ENCODE measurements at regions not wholly inside any gene's neighbourhood (a gene's known extent, or its start where the extent isn't known, plus 50 kb on each side); places are given as distances from the start of the nearest gene placed in this dataset.

DNA sequence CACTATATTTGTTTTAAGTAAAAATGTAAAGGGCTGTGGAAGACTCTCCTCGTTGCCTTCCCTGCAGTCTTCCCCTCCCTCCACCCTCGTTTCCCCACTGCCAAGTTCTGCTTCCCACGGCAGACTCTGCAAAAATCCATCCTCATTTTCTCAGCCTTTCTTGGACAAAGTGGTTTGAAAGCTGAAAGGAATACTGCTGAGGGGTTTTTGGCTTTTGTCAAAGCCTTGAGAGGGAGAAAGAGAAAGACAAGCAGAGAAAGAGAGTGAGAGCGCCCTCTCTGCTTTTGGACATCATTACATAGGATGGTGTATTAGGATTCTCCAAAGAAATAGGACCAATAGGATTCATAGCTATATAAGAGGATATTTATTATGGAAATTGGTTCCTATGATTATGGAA, 455.9 kb upstream of the SOX11 start:
- DNase-seq (ENCODE audit: low spot score) = no peak

DNA sequence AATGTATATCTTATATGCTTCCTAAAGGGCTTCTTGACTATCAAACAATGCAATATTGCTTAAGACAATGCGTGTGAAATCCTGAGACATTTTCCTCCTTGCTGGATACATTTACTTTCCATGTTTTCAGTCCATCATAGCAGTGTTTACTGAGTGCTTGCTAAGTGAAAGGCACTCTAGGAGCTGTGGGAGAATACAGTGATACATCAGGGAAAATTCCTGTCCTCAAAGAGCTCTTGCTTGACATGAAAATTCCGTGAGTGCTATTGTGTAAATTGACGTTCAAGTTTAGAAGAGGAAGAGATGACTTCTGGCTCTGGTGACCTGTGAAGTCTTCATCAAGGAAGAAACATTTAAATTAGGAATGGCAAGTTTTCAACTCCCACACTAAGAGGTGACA, 449.4 kb upstream of the SOX11 start:
- DNase-seq (ENCODE audit: low spot score) = no peak

DNA sequence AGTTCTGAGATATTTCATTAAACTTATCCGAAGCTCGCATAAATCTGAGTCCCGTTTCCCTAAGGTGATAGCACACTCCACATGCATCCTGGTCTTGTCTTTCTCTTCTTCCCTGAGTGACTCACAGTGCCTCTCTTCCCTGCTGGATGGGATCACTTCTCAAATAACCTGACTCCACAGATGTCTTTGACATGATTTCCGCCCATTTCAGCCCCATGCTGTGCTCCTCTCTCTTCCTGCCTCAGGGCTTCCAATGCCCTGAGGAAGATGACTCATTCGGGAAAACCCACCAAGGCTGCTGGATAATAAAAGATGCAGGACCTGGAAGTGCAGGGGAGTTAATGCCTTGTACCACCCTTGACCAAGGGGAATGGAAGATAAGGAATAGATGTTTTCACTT, 441.7 kb upstream of the SOX11 start:
- no peak for DNase-seq (ENCODE audit: low spot score)

DNA sequence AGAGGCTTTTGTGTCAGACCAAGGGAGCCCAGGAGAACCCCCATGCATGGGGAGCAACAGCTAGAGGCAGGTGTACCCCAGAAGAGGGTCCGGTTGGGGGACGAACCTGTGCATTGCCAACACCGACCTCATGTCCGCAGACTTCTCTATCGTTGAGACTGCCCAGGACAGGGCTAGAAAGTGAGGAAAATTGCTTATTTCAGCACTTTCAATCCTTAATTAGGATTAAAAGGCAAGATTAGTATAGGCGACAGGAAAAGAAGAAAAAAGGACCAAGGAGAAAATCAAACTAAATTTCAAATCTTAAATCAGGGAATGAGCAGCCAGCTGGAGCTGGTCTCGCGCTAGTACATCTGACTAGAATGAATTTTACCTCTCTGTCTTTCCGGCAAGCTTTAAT, 438.9 kb upstream of the SOX11 start:
- DNase-seq (ENCODE audit: low spot score) = no peak

DNA sequence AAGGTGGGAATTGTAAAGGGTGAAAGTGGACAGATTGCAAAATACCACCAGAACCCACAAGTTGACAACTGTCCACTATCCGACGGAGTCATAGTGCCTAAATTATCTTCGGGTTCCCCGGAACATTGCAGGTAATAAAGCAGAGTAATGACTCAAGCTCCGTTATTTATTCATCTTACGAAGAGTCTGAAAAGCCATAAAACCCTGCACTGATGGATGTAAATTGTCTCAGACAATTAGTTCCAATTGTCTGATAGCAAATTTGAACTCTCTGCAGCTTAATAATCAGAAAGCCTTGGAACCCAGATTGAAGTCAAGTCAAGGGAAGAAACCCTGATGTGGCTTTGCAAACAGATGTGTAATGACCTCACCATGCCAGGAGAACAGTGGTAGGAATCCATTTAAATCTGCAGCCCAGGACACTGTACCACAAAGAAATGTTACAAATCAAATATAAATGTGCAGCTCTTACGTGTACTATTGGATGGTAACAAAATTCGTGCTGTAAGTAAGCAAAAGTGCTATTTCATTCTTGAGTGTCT, 437.3 kb upstream of the SOX11 start:
- no peak for DNase-seq (ENCODE audit: low spot score)

DNA sequence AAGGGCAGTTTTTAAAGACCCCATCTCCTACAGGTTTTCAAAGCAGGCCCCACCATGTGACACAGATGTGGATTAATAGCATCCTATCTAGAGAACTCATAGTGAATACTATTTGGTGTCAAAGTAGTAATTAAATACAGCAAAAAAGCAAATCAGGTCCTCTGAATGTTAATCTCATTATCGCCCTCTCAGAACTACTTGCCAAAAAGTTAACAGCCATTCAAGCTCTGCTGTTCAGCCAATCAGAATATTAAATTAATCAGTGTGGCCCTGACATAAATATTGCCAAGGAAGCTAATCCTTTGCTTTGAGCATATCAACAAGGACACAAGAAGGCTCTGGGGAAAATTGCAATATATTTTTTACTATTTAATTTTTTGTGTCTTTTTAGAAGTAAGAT, 428.9 kb upstream of the SOX11 start:
- no peak for DNase-seq (ENCODE audit: low spot score)

DNA sequence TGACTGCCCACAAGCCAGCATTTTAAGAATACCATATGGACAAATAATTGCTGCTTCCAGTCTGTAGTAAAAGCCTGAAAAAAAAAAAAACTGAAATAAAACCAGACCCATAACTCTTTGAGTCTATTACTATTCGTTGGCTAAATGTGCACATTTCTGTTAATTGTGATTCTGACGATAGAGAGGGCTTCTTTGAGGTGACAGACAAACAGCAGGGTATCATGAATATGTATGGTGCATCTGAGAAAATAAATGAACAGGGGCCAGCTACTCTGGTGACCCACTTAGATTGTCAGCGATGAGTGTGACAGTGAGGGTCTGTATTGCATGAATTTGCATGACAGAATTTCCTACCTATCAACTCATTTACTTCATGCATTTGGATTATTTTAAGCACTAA, 427.8 kb upstream of the SOX11 start:
- no peak for DNase-seq (ENCODE audit: low spot score)

DNA sequence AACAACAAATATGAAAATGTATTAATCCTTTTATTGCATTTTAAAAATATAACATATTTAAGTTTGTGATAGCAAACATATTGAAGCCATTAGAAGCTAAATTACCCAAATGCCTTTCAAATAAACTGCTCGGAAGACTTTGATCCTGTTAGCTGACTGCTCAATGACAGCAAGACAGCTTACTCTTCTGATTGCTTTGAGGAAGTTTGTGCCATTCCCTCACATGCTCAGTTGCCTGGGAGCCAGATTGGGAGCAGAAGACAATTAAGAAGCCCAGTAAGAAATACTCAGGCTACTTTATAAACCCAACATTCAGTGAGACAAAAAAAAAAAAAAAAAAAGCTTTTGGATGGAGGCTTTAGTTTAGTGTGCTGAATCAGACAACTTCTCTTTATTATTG, 407.1 kb upstream of the SOX11 start:
- no peak for DNase-seq (ENCODE audit: low spot score)

DNA sequence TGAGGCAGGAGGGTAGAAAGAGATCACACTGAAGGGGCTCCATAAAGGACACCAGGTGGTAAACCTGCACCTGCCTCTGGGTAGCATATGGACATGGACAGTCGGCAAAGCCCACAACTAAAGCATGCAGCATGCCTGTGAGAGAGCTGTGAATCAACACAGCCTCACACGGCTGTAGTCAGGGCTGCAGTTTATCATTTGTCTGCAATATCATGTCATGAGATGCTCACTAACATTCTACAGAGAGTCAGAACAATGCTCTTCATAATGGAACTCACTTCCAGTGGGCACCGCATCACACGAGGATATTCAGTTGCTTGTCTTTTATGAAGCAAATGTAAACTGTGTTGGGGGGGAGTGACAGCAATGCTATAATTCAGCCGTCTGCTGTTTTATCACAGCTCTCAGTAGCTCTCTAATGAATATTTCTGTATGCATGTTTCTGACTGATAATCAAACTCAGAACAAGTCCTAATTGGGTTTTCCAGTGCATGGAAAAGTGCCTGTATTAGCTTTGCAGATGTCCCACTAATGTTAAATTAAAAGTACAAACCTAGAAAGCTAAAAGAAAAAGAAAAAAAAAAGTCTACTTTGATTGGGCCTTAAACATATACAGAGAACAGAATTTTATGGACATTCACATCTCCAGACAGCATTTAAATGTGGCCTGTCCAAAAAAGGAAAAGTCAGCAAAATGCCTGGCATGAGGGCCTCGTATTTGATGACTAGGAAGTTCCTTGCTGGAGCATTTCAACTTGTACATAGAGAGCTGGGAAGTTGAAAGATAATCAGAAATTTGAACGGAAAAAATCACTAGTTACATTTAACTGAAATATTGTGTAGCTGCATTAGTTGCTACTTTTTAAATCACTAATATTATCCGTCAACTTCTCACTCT, 406.1 kb upstream of the SOX11 start:
- no peak for DNase-seq (ENCODE audit: low spot score)

DNA sequence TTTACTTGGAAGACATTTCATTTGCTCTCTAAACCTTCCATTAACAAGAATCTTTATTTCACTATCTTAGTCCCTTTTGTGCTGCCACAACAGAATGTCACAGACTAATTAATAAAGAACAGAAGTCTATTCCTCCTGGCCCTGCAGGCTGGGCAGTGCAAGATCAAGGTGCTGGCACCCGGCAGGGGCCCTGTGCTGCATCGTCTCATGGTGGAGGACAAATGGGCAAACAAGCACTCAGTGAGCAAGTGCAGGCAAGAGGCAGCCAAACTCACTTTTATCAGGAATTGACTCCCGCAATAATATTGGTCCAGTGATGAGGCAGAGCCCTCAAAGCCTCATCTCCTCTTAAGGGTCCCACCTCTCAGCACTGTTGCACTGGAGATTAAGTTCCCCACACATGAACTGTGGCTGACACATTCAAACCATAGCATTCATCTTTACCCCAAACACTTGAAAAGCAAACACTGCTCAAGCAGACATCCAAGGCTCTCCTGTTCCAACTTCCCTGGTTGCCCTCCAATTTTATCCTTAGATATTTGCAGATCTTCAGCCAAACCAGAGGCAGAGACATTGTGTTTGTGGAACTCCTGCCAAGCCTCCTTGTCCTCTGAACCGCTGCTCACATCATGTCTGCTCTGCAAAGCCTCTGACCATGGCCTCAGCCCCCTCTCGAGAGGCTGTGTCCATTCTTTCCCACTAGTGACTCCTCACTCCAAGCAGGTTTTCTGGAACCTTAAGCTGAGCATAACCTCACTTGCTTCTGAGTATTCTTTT, 404.4 kb upstream of the SOX11 start:
- DNase-seq (ENCODE audit: low spot score) = no peak

DNA sequence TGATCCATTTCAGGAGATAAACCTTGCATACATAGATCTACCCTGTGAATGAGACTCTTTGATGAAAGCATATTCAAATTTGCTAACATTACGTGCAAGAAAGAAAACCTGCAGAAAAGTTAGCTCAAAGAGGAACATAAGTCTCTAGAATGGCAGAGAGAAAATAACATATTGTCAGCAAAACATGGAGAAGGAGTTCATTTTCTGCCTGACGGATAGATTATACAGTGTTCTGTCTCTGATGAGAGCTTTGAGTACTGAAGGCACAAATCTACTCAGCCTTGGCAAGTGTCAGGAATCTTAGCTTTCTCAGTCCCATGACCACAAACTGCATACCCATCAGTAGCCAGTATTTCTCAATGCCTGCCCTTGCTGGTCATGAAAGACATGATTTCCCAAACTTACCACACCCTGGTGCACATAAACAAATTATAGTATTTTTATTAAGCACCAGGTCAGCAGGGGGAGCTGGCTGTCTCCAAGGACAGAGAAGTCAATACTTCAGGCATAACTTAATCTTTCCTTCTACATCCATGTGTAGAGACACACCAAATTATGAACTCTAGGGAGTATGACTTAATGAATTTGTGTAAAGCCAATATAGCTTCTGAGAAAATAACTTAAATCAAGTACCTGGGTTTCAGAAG, 401.2 kb upstream of the SOX11 start:
- DNase-seq (ENCODE audit: low spot score) = peak; percentile 4

DNA sequence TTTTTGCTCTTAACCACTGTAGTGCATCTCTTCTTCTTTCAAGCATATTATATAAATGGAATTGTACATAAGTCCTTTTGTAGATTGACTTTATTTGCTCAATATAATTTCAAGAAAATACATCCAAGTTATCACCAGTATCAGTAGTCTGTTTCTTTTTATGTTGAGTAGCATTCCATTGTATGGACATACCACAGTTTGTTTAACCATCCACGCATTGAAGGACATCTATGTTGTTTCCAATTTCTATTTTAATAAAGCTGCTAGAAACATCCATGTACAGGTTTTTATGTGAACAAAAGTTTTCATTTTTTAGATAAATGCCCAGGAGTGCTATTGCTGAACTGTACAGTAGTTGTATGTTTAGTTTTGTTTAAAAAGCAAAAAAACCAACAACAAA, 387.5 kb upstream of the SOX11 start:
- no peak for DNase-seq (ENCODE audit: low spot score)

DNA sequence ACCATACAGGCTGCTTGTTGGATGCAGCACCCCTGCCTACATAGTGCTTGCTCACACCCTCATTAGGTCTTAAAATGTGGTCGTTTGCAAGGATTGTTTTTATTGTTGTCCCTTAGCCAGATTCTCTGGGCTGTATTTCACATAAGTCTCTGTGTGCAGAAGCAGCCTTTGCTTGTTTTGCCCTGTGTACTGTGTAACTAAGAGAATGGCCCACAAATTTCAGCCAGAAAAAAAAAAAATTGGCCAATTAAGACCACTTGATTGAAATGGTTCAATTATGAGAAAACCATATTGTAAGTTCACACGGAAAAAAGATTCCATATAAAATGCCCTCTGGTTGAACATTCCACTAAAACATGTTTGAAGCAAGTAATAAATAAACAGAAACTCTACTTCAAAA, 377.1 kb upstream of the SOX11 start:
- DNase-seq (ENCODE audit: low spot score) = no peak

DNA sequence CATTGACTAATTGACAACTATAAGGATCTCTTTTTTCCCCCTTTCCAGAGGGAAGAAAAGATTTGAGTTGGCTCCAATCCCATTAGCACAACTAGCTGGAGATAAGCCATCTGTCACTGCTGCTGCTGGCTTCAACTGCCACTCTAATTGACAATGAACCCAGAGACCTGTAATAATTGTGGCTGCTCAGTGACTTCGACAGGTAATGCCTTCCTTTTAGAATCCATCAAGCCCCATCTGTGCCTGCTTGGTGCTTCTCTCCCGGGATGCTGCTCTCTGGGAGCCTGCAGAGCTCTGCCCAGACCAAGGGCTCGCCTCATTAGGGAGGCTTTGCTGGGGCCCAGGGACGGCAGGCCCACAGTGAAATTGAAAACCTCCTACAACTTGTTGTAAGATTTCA, 376.7 kb upstream of the SOX11 start:
- DNase-seq (ENCODE audit: low spot score) = no peak

DNA sequence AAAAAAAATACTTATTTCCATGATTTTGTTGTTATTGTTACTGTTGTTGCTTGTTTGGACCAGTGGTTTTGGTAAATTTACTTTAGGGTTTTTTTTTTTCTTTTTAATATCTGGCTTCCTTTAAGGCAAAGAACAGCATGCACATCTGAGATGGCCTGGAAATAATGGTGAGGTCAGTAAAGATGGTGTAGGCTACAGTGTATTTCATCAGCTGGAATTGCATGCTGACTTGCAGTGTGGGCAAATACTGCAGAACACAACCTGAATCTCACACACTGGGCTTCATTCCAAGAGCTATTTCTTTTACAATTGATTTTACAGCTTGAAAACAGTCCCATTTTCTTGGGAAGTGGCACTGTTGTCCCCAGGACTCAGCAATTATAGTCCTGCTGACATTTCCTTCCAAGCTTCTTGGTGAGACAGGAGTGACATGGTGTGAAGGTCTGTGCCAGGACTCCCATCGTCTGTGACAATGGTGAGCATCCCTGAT, 376.1 kb upstream of the SOX11 start:
- DNase-seq (ENCODE audit: low spot score) = no peak

DNA sequence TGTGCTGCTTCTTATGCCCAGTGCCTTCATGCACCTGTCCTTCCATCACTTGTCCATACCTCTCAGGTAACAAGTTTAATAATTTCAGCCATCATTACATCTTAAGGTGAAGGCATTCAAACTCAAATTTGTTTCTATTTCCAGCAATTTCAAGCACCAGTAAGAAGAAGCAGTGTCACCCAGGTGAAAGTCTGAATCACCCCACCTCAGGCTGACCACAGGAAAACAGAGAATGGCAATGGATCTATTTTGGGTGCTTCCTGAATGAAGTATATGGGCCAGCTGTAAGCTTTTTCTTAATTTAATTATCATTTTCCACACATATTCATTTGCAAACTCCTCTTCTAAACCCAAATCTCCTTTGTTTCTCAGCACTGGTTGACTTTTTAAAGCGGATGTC, 372.7 kb upstream of the SOX11 start:
- DNase-seq (ENCODE audit: low spot score) = no peak

DNA sequence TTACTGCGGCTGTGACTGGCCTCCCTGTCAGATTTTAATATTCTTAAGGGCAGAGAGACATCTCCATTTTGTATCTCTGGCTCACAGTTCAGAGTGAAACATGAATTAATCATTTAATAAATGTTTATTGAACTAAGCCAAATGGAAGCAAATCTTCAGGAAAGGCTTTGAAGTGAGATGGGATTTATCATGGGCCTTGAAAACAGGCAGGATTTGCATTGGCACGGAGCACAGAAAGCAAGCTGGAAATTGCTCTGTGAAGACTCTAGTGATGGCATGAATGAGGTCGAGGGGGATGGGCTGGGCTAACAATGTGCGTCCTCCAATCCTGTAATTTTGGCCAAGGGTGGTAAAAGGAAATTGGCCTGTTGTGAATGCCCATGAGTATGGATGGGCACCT, 369.8 kb upstream of the SOX11 start:
- no peak for DNase-seq (ENCODE audit: low spot score)

DNA sequence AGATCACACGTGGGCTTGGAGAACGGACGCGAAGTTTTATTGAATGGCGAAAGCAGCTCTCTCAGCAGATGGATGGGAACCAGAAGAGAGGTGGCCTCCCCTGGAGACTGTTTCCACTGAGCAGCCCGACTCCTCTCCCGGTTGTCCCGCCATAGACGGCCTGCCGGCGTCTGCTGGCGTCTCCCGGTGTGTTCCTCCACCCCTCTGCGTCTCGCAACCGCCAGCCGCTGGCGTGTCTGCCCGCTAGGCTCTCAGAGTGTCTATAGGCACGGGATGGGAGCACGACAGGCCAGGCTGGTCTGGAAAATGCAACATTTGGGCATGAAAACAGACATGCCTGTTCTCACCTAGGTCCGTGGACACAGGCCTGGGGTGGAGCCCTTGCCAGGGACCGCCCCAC, 366.7 kb upstream of the SOX11 start:
- no peak for DNase-seq (ENCODE audit: low spot score)

DNA sequence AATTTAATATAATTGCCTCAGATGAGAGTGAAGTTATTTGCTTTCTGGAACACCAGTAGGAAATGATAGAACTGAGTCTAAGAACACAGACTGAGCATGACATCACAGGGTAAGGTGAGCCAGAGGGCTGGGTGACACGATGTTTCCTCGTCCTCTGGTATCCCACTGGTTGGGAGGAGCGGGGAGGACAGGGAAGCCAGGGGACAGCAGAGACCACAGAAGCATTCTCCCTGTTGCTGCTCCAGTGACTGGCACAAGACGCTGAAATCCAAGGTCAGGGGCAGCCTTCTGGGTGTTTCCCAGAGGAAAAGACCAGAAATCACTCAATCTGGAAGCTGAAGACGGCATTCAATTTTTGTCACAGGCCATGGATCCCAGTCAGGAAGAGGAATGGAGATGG, 363.4 kb upstream of the SOX11 start:
- DNase-seq (ENCODE audit: low spot score) = no peak

DNA sequence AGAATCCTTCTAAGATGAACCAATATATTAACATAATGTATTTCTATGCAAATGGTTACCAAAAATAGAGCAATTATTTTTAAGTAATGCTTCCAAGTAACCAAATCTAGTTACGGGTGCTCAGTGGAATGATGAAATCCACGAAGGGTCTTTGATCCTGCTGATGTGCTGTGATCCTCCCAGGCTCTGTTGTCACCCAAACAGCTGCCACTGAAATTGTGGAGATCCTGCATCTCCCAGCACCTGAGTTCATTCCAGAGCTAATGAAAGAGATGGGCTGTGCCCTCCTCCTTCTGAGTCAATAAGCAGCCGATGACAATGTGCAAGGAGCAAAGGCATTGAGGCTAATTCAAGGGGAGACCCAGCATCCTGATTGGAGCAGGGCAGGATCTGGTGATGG, 362.4 kb upstream of the SOX11 start:
- no peak for DNase-seq (ENCODE audit: low spot score)

DNA sequence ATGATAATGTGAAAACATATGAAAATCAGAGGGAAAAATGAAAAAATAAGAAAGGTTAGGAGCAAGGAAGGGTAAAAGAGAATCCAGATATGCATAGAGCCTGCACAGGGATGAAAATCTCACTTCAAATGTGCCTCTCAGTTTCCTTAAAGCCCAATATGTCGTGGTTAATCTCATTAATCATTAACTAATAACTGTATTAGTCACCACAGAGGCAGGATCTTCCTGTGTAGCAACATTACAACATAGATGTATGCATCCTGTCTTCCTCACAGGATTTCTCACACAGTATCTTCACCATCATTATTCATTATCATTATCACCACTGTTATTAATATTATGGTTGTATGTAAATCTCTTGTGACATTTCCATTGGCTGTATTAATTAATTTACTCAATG, 361.2 kb upstream of the SOX11 start:
- no peak for DNase-seq (ENCODE audit: low spot score)

DNA sequence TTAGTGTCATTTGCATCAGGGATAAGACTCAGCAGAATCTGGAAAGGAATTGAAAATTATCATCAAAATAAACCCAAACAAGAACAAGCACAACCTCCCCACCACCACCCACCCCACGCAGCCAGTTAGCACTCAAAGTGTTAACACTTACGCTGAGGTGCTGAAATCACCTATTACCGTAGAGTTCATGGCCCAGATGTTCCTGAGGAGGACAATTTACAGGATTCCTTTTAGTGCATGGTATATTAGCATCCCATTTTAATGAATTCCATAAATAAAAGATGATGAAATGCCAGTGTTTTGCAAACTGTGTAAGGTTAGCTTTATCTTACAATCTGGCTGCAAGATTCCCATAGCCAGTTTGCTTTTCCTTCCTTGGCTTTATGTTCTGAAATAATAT, 359.3 kb upstream of the SOX11 start:
- no peak for DNase-seq (ENCODE audit: low spot score)

DNA sequence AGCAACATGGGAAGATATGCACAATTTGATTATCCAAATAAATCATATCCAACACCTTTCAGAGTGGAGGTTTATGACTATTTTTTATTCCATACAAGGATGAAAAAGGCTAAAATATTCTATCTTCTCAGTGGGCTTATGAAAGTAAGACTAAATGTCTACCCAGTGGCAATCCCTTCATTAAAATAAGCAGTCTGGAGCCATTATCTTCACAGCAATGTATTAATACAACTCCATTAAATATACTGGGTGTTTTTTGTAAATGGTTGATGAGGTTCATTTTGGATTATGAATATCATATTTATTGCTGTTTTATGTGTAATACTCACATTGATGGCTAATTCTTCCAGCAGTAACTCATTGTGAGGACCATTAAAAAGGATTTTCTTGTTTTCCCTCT, 352.7 kb upstream of the SOX11 start:
- no peak for DNase-seq (ENCODE audit: low spot score)

Data from NAMALWA (cell line).